ENCODE measurements at regions not wholly inside any gene's neighbourhood (a gene's known extent, or its start where the extent isn't known, plus 50 kb on each side); places are given as distances from the start of the nearest gene placed in this dataset.

DNA sequence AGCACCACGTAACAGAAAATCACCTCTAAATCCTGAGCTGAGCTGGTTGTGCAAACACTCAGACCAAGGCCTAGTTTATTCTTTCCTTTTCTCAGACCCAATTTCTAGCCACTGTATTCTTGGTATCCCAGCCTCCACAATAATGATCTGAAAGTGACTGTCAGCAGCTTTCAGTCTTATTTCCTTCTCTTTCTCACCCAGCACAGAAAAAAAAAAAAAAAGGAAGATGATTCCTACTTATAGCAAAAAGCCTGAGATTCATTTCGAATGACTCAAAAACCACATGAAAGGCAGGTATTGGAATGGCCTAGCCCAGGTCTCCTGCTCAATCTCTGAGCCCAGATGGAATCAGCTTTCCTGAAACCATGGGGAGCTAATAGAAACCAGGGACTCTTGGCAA is 298.6 kb upstream of the PPFIA2 start:
- H3K4me3 ChIP-seq (ENCODE audit: low read depth, low read length): no peak overlapping the region
- TF ChIP-seq, protein P1, sequence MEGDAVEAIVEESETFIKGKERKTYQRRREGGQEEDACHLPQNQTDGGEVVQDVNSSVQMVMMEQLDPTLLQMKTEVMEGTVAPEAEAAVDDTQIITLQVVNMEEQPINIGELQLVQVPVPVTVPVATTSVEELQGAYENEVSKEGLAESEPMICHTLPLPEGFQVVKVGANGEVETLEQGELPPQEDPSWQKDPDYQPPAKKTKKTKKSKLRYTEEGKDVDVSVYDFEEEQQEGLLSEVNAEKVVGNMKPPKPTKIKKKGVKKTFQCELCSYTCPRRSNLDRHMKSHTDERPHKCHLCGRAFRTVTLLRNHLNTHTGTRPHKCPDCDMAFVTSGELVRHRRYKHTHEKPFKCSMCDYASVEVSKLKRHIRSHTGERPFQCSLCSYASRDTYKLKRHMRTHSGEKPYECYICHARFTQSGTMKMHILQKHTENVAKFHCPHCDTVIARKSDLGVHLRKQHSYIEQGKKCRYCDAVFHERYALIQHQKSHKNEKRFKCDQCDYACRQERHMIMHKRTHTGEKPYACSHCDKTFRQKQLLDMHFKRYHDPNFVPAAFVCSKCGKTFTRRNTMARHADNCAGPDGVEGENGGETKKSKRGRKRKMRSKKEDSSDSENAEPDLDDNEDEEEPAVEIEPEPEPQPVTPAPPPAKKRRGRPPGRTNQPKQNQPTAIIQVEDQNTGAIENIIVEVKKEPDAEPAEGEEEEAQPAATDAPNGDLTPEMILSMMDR (conservative IDR thresholded peaks at IDR 0.05; ENCODE audit: low read depth, low read length): no peak
- DNase-seq (ENCODE audit: low read depth): peak; percentile 0

DNA sequence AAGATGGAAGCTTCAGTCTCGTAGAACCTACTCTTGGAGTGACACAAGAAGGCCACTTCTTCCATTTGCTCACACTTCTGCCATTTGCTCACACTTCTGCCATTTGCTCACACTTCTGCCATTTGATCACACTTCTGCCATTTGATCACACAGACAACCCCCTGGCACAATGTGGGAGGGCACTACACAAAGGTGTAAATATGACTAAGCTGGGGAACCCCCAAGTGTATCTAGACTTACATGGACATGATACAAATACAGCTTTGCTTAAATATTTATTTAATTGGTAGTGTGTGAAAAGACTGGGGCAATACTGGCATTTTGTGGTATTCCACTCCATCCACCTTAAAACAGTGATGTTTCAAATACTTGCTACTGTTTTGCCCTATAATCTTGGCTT is 296.2 kb upstream of the PPFIA2 start:
- TF ChIP-seq, protein P1 (conservative IDR thresholded peaks at IDR 0.05; ENCODE audit: low read depth, low read length): no peak
- DNase-seq (ENCODE audit: low read depth): no peak
- no peak overlapping the region for H3K4me3 ChIP-seq (ENCODE audit: low read depth, low read length)

DNA sequence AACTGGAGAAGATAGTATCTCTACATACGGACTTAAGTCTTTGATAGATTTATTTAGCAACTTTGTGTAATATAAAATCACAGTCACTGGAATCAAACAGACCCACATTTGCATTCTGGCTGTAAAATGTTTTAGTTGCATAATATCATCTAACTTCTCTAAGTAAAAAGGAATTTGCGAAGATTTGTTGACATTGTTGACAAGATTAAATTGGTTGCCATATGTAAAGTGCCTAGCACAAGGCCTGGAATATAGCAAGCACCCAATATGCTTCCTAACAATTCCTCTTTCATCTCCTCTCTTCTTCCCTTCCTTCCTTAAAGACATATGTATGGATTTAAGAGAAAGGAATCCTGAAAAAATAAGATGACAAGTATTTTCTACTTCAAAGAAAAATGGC is 295.4 kb upstream of the PPFIA2 start:
- DNase-seq (ENCODE audit: low read depth): no peak
- TF ChIP-seq, protein P1 (conservative IDR thresholded peaks at IDR 0.05; ENCODE audit: low read depth, low read length): no peak
- H3K4me3 ChIP-seq (ENCODE audit: low read depth, low read length): no peak overlapping the region

DNA sequence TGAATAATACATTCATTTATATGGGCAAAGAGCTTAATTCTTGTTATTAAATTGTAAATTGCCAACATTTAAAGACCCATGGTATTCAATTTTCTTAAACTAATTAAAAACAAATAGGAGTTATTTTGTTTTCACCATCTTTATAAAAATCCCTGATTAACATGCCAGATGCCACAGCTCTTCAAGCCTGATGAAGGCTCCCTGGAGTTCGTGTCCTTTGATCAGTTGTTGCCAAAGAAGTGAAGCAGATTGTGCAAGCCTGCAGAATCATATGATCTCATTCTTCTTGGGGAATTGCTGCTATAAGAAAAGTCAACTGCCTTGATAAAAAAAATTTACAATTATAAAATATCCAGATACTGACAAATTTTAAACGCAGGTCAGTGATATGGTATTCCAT is 288.3 kb upstream of the PPFIA2 start:
- H3K4me3 ChIP-seq (ENCODE audit: low read depth, low read length): no peak overlapping the region
- TF ChIP-seq, protein P1 (conservative IDR thresholded peaks at IDR 0.05; ENCODE audit: low read depth, low read length): no peak
- peak; percentile 9 for DNase-seq (ENCODE audit: low read depth)

DNA sequence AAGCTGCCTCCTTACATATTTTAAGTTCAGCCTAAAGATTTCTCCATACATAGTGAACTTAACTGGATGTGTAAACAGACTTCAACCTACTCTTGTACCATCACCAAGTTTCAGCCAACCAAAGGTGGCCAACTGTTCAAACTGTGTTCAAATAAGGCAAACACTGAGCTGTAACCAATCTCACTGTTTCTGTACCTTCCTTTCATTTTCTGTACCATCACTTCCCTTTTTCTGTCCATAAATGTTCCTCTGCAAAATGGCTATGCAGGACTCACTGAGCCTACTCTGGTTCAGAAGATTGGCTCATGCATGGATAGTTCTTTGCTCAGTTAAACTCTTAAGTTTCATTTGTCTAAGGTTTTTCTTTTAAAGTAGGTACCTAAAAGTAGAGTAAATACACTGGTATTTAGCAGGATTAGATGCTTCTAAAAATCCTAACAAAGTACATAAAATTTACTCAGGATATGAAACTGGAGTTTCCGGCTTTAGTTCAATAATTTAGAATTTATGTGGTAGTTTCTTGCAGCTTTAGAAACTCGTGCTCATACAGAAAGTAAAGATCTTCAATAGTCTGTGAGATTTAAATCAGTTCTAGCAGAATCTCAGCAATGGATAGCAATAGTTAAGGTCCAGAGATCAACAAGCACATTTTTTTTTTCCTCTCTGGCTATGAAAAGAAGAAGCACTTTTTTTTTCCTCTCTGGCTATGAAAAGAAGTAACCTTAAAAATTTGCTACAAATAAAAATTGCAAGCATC is 282.0 kb upstream of the PPFIA2 start:
- TF ChIP-seq, protein P1 (conservative IDR thresholded peaks at IDR 0.05; ENCODE audit: low read depth, low read length): no peak
- DNase-seq (ENCODE audit: low read depth): no peak
- H3K4me3 ChIP-seq (ENCODE audit: low read depth, low read length): no peak overlapping the region

DNA sequence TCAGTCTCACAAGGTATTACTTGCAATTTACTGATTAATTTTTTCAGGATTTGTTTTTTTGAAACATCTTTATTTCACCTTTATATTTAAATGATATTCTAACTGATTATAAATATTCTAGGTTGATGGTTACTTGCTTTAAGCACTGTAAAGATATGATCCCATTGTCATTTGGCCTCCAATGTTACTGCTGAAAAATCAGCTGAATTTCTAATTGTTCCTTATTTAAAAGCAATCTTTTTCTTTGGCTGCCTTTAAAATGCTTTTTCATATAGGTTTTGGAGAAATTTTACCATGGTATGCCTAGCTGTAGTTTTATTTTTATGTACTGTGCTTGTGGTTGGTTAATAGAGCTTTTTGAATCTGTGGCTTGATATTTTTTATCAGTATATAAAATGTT is 275.6 kb upstream of the PPFIA2 start:
- TF ChIP-seq, protein P1 (conservative IDR thresholded peaks at IDR 0.05; ENCODE audit: low read depth, low read length): no peak
- H3K4me3 ChIP-seq (ENCODE audit: low read depth, low read length): no peak overlapping the region
- no peak for DNase-seq (ENCODE audit: low read depth)

DNA sequence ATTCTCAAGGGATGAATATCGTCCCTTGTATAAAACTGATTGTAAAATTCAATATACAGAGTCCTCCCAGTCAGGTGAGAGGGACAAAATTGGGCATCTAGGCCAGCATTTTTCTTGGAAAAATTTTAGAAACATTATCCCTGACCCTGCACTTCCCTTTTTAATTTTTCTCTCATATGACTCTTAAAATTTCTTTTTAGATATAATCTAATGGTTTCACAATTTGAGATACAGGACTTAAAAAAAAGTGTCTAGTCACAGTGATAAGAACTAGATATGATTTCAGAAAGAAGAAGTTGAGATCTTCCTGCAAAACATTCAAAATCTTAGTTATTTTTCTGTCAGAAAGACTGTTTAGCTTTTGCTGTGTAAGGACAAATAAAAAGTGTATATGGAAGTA is 270.8 kb upstream of the PPFIA2 start:
- no peak overlapping the region for H3K4me3 ChIP-seq (ENCODE audit: low read depth, low read length)
- TF ChIP-seq, protein P1 (conservative IDR thresholded peaks at IDR 0.05; ENCODE audit: low read depth, low read length): no peak
- no peak for DNase-seq (ENCODE audit: low read depth)

Data from choroid plexus epithelial cell (primary cell).